PC-3 (cell line): ENCODE measurements at regions not wholly inside any gene's neighbourhood (a gene's known extent, or its start where the extent isn't known, plus 50 kb on each side); places are given as distances from the start of the nearest gene placed in this dataset.

ENCODE experiments used
- ATAC-seq: fragments of 200-7000 bp; cut with Tn5 transposase; 2 replicates; pipeline ENCODE4 v1.9.1; 2020; ENCODE audit warnings: mild to moderate bottlenecking, moderate library complexity
- BruUV-seq: library from RNA; stranded (reverse); fragments of 400-500 nt; replicated peaks from 2 replicates; lab custom pipeline; 2021; lab: Mats Ljungman, UMichigan
- CTCF ChIA-PET: fragments of 300-600 bp; sonication (Branson Sonifier 250); formaldehyde crosslinking; loops from one replicate; lab custom pipeline; 2022; ENCODE audit warnings: antibody characterized with exemption; lab: Charles Lee
- POLR2A ChIA-PET: fragments of 300-600 bp; sonication (Branson Sonifier 250); formaldehyde crosslinking; loops from one replicate; lab custom pipeline; 2022; ENCODE audit warnings: antibody characterized with exemption; ENCODE audit not compliant: unreplicated experiment; lab: Charles Lee
- DNase-seq: peaks from one replicate; pipeline ENCODE4 v3.0.0-alpha.2; 2015
- H2AFZ ChIP-seq: fragments of 300-600 bp; sonication (generic); 2 replicates; pipeline ENCODE4 v1.6.0; 2016; ENCODE audit warnings: antibody characterized with exemption, low read length
- H3F3A ChIP-seq: fragments of 300-600 bp; sonication (generic); one replicate; pipeline ENCODE4 v1.6.0; 2017; ENCODE audit warnings: antibody characterized with exemption, low read length, control low read depth, mild to moderate bottlenecking; ENCODE audit not compliant: unreplicated experiment
- H3K27ac ChIP-seq: fragments of 300-600 bp; sonication (generic); 2 replicates; pipeline ENCODE4 v1.5.1; 2016; ENCODE audit warnings: mild to moderate bottlenecking, low read length
- H3K27me3 ChIP-seq: fragments of 300-600 bp; sonication (generic); 2 replicates; pipeline ENCODE4 v1.6.1; 2016; ENCODE audit warnings: low read length, mixed read lengths
- H3K36me3 ChIP-seq: fragments of 300-600 bp; sonication (generic); 2 replicates; pipeline ENCODE4 v1.6.1; 2016; ENCODE audit warnings: low read depth, mixed run types, low read length, mixed read lengths
- H3K4me1 ChIP-seq: fragments of 300-600 bp; sonication (generic); 2 replicates; pipeline ENCODE4 v1.5.1; 2016; ENCODE audit warnings: low read length; ENCODE audit not compliant: insufficient read depth
- H3K4me2 ChIP-seq: fragments of 300-600 bp; sonication (generic); 2 replicates; pipeline ENCODE4 v1.6.0; 2016; ENCODE audit warnings: low read length
- H3K4me3 ChIP-seq: fragments of 300-600 bp; sonication (generic); 2 replicates; pipeline ENCODE4 v1.5.1; 2016; ENCODE audit warnings: mild to moderate bottlenecking, low read length, mixed read lengths
- H3K79me2 ChIP-seq: fragments of 300-600 bp; sonication (generic); 2 replicates; pipeline ENCODE4 v1.6.1; 2017; ENCODE audit warnings: low read length, mixed read lengths
- H3K9ac ChIP-seq: fragments of 300-600 bp; sonication (generic); 2 replicates; pipeline ENCODE4 v1.6.0; 2016; ENCODE audit warnings: mild to moderate bottlenecking, low read length
- H3K9me2 ChIP-seq: fragments of 300-600 bp; sonication (generic); replicated peaks from 2 replicates; pipeline ENCODE4 v1.6.1; 2016; ENCODE audit warnings: mixed run types, low read length, mixed read lengths
- H3K9me3 ChIP-seq: fragments of 300-600 bp; sonication (generic); 2 replicates; pipeline ENCODE4 v1.6.1; 2016; ENCODE audit warnings: low read length, mixed read lengths
- H4K20me1 ChIP-seq: fragments of 300-600 bp; sonication (generic); 2 replicates; pipeline ENCODE4 v1.6.1; 2016; ENCODE audit warnings: low read length, mixed read lengths
- EZH2 ChIP-seq: fragments of 300-600 bp; sonication (generic); IDR thresholded peaks from one replicate; pipeline ENCODE4 v1.6.1; 2017; ENCODE audit warnings: antibody characterized with exemption, mild to moderate bottlenecking, low read length; ENCODE audit not compliant: unreplicated experiment
- EZH2phosphoT487 ChIP-seq: fragments of 300-600 bp; sonication (generic); IDR thresholded peaks from 2 replicates; pipeline ENCODE4 v1.6.1; 2018; ENCODE audit warnings: mild to moderate bottlenecking, antibody characterized with exemption, low read length, borderline replicate concordance
- intact Hi-C: fragments of 100-400 bp; cut with micrococcal nuclease; formaldehyde crosslinking; loops from 2 replicates; pipeline ENCODE4 v1.9.0; 2023
- TF ChIP-seq, protein P1 (sequence below): fragments of 300-600 bp; sonication (generic); conservative IDR thresholded peaks from 2 replicates; pipeline ENCODE4 v1.5.1; 2017; ENCODE audit warnings: antibody characterized with exemption, low read depth, mild to moderate bottlenecking, low read length

DNA sequence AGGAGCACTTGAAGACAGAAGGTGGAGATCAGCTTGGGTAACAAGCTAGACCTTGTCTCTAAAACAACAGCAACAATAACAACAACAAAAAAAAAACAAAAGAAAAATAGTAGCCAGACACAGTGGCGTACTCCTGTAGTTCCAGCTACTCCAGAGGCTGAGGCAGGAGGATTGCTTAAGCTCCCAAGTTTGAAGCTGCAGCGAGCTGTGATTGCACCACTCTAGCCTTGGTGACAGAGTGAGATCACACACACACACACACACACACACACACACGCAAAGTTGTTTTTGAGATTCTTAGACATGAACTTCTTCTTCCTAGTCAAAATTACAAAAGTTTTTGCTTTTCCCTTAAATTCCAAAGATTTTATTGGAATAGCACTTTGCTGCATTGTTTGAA, 93.0 kb upstream of the IGSF10 start:
- no peak for DNase-seq
- no peak for ATAC-seq

DNA sequence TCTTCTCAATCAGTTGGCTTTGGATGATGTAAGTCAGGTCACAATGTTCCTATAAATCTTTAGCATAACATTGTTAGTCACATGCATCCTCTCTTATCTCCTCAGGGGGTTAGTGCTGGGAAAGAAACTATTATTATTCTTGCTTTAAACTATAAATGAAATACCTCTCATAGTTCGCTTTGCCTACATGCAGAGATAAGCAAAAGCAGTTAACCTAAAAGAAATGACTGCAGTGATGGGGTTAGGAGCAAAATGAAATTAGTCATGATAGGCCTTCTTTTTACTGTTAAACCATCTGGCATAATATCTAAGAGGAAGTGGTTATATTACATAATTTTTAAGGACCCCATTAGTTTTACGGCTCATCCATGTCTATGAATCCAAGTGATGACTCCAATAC, 91.7 kb upstream of the IGSF10 start:
- DNase-seq, result no peak
- H3K9ac ChIP-seq, result no peak overlapping the region
- H4K20me1 ChIP-seq, result no peaks in the 10 kb centered on the region
- no peak overlapping the region for H3K27ac ChIP-seq
- intact Hi-C loops, result no loop called here
- H3K9me3 ChIP-seq, result no peaks in the 10 kb centered on the region
- no peak overlapping the region for H2AFZ ChIP-seq
- no TSS peak for BruUV-seq
- no peaks in the 10 kb centered on the region for H3K27me3 ChIP-seq
- H3K36me3 ChIP-seq, result no peaks in the 10 kb centered on the region
- H3K4me2 ChIP-seq, result no peak overlapping the region
- no peaks in the 10 kb centered on the region for H3K79me2 ChIP-seq
- POLR2A ChIA-PET, result no interaction called here
- no peaks in the 10 kb centered on the region for H3K9me2 ChIP-seq
- H3K4me1 ChIP-seq, result peaks cover 11% of the 10 kb centered on the region
- TF ChIP-seq EZH2phosphoT487, result no peak
- no peak for TF ChIP-seq EZH2
- TF ChIP-seq, protein P1, sequence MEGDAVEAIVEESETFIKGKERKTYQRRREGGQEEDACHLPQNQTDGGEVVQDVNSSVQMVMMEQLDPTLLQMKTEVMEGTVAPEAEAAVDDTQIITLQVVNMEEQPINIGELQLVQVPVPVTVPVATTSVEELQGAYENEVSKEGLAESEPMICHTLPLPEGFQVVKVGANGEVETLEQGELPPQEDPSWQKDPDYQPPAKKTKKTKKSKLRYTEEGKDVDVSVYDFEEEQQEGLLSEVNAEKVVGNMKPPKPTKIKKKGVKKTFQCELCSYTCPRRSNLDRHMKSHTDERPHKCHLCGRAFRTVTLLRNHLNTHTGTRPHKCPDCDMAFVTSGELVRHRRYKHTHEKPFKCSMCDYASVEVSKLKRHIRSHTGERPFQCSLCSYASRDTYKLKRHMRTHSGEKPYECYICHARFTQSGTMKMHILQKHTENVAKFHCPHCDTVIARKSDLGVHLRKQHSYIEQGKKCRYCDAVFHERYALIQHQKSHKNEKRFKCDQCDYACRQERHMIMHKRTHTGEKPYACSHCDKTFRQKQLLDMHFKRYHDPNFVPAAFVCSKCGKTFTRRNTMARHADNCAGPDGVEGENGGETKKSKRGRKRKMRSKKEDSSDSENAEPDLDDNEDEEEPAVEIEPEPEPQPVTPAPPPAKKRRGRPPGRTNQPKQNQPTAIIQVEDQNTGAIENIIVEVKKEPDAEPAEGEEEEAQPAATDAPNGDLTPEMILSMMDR, result no peak
- H3F3A ChIP-seq, result no peaks in the 10 kb centered on the region
- no peak overlapping the region for H3K4me3 ChIP-seq
- no peak for ATAC-seq
- CTCF ChIA-PET, result no interaction called here

More for the DNA sequence above, 93.0 kb upstream of the IGSF10 start:
- Histone ChIP-seq H3K4me2 (no peak overlapping the region), H3K27ac (no peak overlapping the region), H3K27me3 (no peaks in the 10 kb centered on the region), H3F3A (no peaks in the 10 kb centered on the region), H3K9me2 (no peaks in the 10 kb centered on the region), H3K9ac (no peak overlapping the region), H2AFZ (no peak overlapping the region), H3K9me3 (no peaks in the 10 kb centered on the region), H3K36me3 (no peaks in the 10 kb centered on the region), H4K20me1 (no peaks in the 10 kb centered on the region), H3K4me3 (no peak overlapping the region), H3K79me2 (no peaks in the 10 kb centered on the region), H3K4me1 (peaks cover 11% of the 10 kb centered on the region)
- CTCF ChIA-PET, result no interaction called here
- POLR2A ChIA-PET, result no interaction called here
- intact Hi-C loops, result no loop called here
- TF ChIP-seq, protein P1, result no peak
- TF ChIP-seq EZH2 (no peak), EZH2phosphoT487 (no peak)
- no TSS peak for BruUV-seq

GRCh38 chr3:151550642-151551041, 89.8 kb upstream of the IGSF10 start:
- no peak for DNase-seq
- BruUV-seq, result no TSS peak
- intact Hi-C loops, result no loop called here
- Histone ChIP-seq H3K36me3 (no peaks in the 10 kb centered on the region), H3K4me2 (no peak overlapping the region), H3K27ac (no peak overlapping the region), H3F3A (no peaks in the 10 kb centered on the region), H3K9me2 (no peaks in the 10 kb centered on the region), H3K4me3 (no peak overlapping the region), H4K20me1 (no peaks in the 10 kb centered on the region), H3K4me1 (peaks cover 11% of the 10 kb centered on the region), H3K27me3 (no peaks in the 10 kb centered on the region), H3K9ac (no peak overlapping the region), H3K79me2 (no peaks in the 10 kb centered on the region), H2AFZ (no peak overlapping the region), H3K9me3 (no peaks in the 10 kb centered on the region)
- ChIA-PET CTCF (no interaction called here), POLR2A (no interaction called here)
- TF ChIP-seq, protein P1, result no peak
- TF ChIP-seq EZH2, result no peak
- no peak for ATAC-seq
